ENCODE measurements at regions not wholly inside any gene's neighbourhood (a gene's known extent, or its start where the extent isn't known, plus 50 kb on each side); places are given as distances from the start of the nearest gene placed in this dataset.

- TF ChIP-seq CTCF (conservative IDR thresholded peaks at IDR 0.05; ENCODE audit: low read depth, low read length) = no peak
- DNase-seq (ENCODE audit: low read depth) = no peak
- H3K4me3 ChIP-seq (ENCODE audit: low read depth, low read length) = no peak overlapping the region
Observed at GRCh38 chr7:153380636-153381035, 621.1 kb downstream of the ACTR3B start.

GRCh38 chr7:153381275-153382040 is 621.9 kb downstream of the ACTR3B start:
- no peak for DNase-seq (ENCODE audit: low read depth)
- H3K4me3 ChIP-seq (ENCODE audit: low read depth, low read length) = no peak overlapping the region
- peak; percentile 53 for TF ChIP-seq CTCF (conservative IDR thresholded peaks at IDR 0.05; ENCODE audit: low read depth, low read length)

GRCh38 chr7:153382641-153383101 is 623.1 kb downstream of the ACTR3B start:
- no peak overlapping the region for H3K4me3 ChIP-seq (ENCODE audit: low read depth, low read length)
- no peak for DNase-seq (ENCODE audit: low read depth)
- TF ChIP-seq CTCF (conservative IDR thresholded peaks at IDR 0.05; ENCODE audit: low read depth, low read length) = no peak

GRCh38 chr7:153383781-153384180 is 624.2 kb downstream of the ACTR3B start:
- no peak for TF ChIP-seq CTCF (conservative IDR thresholded peaks at IDR 0.05; ENCODE audit: low read depth, low read length)
- DNase-seq (ENCODE audit: low read depth) = no peak
- H3K4me3 ChIP-seq (ENCODE audit: low read depth, low read length) = no peak overlapping the region

- no peak for DNase-seq (ENCODE audit: low read depth)
- H3K4me3 ChIP-seq (ENCODE audit: low read depth, low read length) = no peak overlapping the region
- TF ChIP-seq CTCF (conservative IDR thresholded peaks at IDR 0.05; ENCODE audit: low read depth, low read length) = no peak
Observed at GRCh38 chr7:153385502-153385901, 626.0 kb downstream of the ACTR3B start.

- H3K4me3 ChIP-seq (ENCODE audit: low read depth, low read length) = no peak overlapping the region
- DNase-seq (ENCODE audit: low read depth) = no peak
- no peak for TF ChIP-seq CTCF (conservative IDR thresholded peaks at IDR 0.05; ENCODE audit: low read depth, low read length)
Observed at GRCh38 chr7:153386556-153386955, 627.0 kb downstream of the ACTR3B start.

- TF ChIP-seq CTCF (conservative IDR thresholded peaks at IDR 0.05; ENCODE audit: low read depth, low read length) = no peak
- DNase-seq (ENCODE audit: low read depth) = no peak
- no peak overlapping the region for H3K4me3 ChIP-seq (ENCODE audit: low read depth, low read length)
Observed at GRCh38 chr7:153388611-153389010, 629.1 kb downstream of the ACTR3B start.
